GM21515 (cell line): ENCODE measurements at regions not wholly inside any gene's neighbourhood (a gene's known extent, or its start where the extent isn't known, plus 50 kb on each side); places are given as distances from the start of the nearest gene placed in this dataset.
"Not testable (repeated sequence)": the region's sequence is repeated elsewhere in the genome, so short reads cannot be mapped to it uniquely, and the experiment has no call there.

Source experiments
- ATAC-seq: cut with Tn5 transposase; IDR thresholded peaks from one replicate; pipeline ENCODE4 v1.9.1; 2021; ENCODE audit not compliant: unreplicated experiment

DNA sequence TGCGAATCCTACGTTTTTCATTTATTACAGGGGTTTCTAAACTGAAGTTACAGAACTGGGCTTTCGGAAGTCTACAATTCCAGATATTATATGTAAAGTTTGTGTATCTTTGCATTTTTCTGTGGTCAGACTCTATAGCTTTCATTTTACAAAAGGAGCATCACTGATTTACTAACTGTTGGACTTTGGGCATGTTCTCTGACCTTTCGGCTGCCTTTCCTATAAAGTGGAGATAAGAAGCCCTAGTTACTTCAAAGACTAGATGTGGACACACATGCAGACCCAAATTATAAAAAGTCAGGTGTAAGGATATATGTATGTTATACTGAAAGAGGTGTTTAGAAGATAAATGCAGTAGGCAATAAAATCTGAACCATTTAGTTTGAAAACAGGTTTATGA lies 126.6 kb upstream of the PRKCQ start:
- no peak for ATAC-seq

DNA sequence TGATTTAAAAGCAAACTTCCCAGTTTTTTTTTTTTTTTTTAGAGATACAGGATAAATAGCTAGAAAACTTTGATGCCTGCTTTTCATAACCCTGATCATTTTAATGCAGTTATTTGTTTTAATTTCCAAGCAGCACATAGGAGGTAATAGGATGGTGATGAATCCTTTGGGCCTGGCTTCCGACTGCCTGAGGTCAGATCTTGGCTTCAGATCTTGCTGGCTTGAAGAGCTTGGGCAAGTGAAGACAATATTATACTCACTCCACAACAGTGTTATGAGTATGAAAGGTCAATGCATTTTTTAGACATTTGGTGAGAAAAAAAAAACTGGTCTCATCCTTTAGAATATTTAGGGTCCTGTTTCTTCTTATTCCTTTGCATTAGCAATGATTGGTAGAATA lies 124.8 kb upstream of the PRKCQ start:
- no peak for ATAC-seq

- not testable (repeated sequence) for ATAC-seq
Measured at GRCh38 chr10:6702833-6703232, 122.8 kb upstream of the PRKCQ start.

- ATAC-seq = no peak
Measured at GRCh38 chr10:6702030-6702429, 122.0 kb upstream of the PRKCQ start.

DNA sequence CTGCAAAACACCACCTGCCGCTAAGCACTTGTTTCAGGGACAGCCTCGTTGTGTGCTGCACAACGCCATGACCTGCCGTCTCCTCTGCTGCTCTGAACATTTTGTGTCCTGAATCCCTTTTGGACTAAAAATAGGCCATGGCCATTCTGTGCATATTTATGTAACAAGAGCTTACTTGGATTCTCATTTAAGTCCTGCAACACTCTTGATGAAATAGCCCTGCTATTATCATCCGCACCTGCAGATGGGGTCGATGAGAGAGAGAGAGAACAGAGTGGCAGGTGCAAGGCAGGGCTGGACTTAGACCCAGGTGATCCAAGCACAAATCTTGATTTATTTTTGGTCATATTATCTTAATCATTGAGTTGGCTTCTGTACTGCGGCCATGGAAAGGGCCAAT lies 121.2 kb upstream of the PRKCQ start:
- ATAC-seq = no peak

GRCh38 chr10:6700066-6700465 lies 120.0 kb upstream of the PRKCQ start:
- ATAC-seq = no peak

DNA sequence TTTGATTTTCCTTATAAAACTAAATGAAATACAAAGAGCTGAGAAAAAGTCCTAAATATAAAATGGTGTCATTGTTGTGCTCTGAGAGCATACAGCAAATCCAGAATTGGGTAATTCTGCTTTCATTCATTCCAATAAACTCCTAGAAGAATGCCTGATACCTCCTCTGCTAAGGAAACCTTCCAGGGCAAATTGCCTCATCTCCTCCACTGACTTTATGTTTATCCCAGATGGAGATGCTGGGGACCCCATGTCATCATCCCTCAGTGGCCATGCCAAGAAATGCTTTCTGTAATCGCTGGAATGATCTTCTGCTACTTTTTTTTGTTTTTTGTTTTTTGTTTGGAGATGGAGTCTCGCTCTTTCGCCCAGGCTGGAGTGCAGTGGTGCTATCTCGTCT lies 119.3 kb upstream of the PRKCQ start:
- no peak for ATAC-seq

DNA sequence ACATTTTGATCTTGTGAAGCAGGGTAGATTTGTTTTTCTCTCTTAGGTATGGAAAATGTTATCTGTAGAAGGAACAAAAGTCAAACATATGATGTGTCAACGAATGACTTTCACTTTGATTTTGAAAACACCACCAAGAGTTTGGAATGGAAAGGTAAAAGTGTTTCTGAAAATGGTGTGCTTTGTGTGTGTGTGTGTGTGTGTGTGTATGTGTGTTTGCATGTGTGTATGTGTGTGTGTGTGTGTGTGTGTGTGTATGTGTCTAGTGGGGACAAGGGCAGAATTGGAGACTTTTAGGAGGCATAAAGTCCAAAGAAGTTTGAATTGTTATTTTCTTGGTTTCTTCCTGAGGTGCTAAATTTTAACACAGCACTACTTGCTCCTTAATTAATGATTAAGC lies 115.4 kb upstream of the PRKCQ start:
- no peak for ATAC-seq

- no peak for ATAC-seq
Measured at GRCh38 chr10:6694447-6695140, 114.5 kb upstream of the PRKCQ start.

- no peak for ATAC-seq
Measured at GRCh38 chr10:6692856-6693255, 112.8 kb upstream of the PRKCQ start.

DNA sequence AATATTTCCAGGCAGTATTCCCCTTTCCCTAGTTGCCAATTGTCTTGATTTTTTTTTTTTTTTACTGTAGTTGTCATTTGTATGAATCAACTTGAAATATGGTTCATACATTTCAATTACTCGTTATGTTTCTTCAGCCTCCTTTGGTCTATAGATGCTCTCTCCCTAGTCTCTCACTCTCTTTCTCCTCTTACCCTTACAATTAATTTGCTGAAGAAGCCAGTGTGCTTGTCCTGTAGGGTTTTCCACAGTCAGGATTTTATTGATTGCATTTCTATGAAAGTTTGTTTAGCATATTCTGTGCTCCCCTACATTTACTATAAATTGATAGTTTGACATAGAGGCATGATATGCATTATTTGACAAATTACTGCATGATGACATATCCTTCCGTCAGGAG lies 112.0 kb upstream of the PRKCQ start:
- ATAC-seq = no peak

GRCh38 chr10:6689036-6689435 lies 109.0 kb upstream of the PRKCQ start:
- no peak for ATAC-seq

DNA sequence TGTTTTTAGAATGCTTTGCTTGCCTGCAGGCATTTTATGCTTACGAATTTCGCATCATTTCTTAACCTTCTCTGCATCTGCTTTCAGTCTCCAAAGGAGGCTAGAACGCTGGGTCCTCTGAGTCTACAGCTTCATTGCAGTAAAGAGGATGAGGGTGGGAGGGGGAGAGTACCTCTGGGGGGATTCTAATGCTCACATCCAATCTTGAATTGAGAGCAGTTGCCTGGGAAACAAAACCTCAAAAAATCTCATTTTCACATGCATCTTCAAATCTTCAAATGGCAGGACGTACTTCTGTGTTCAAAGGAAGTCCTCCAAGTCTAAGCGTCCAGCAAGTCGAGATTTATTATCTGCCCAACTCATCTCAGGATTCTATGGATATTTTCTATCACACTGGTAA lies 100.7 kb upstream of the PRKCQ start:
- ATAC-seq = no peak

DNA sequence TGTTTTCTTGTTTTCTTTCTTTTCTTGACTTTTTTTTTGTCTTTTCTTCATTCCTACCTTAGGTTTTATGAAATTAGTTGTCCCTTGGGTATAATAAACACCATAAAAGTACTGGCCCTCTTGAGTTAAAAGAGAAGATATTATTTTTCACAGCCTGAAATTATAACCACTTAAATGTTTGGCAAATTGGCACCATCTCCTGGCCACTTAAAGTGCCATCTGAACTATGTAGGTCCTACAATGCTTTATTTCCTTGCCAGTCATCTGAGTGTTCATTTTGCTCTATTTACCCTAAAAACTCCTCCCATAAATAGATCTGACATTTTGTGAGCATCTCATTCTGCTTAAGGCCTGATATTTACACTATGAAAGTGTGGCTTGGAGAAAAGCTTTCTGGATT lies 98.9 kb upstream of the PRKCQ start:
- no peak for ATAC-seq

DNA sequence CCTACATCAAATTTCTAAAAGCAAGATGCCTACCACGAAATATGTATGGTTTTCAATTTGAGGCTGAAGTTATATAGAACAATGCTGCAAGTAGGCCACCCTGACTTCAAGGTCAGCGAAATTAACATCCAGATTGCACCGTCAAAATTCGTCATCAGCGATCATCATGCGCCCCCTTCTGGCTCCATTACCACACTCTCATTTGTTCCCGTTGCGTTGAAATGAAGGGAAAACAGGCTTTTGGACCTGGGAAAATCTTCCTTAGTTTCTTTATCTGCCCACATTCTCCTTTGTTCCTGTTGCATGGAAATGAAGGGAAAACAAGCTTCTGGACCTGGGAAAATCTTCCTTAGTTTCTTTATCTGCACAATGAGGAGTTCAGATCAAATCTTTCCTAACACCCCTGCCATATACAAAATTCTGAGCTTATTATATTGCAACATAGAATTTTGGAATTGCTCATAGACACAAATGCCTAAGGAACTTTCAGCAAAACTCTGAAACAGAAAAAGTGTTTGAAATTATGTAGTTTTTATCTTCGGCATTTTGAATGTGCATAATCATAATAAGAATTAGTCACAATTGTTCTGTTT lies 98.2 kb upstream of the PRKCQ start:
- ATAC-seq = no peak

DNA sequence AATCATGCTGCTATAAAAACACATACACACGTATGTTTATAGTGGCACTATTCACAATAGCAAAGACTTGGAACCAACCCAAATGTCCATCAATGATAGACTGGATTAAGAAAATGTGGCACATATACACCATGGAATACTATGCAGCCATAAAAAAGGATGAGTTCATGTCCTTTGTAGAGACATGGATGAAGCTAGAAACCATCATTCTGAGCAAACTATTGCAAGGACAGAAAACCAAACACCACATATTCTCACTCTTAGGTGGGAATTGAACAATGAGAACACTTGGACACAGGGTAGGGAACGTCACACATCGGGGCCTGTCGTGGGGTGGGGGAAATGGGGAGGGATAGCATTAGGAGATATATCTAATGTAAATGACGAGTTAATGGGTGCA lies 97.1 kb upstream of the PRKCQ start:
- ATAC-seq = not testable (repeated sequence)

DNA sequence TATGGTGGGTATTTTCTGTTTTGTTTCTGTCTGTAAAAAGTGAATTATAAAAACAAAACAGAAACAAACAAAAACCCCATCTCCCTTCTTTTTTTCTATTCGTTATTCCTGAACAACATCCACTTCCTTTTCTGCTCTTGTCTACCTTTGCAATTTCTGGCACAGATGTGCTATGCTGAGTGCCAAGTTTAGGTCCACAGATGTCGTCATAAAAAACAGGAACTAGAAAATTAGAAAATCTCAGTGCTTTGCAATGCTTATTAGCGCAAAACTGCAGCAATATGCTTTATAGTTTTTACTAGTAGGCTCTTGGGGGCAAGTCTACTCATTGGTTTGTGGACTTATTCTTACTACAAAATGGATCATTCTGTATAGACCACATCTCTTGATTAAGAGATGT lies 94.2 kb upstream of the PRKCQ start:
- ATAC-seq = no peak

GRCh38 chr10:6671976-6672375 lies 91.9 kb upstream of the PRKCQ start:
- ATAC-seq = no peak

GRCh38 chr10:6669269-6669859 lies 89.3 kb upstream of the PRKCQ start:
- ATAC-seq = no peak

- no peak for ATAC-seq
Measured at GRCh38 chr10:6667679-6668270, 87.7 kb upstream of the PRKCQ start.

- ATAC-seq = no peak
Measured at GRCh38 chr10:6667150-6667549, 87.1 kb upstream of the PRKCQ start.

DNA sequence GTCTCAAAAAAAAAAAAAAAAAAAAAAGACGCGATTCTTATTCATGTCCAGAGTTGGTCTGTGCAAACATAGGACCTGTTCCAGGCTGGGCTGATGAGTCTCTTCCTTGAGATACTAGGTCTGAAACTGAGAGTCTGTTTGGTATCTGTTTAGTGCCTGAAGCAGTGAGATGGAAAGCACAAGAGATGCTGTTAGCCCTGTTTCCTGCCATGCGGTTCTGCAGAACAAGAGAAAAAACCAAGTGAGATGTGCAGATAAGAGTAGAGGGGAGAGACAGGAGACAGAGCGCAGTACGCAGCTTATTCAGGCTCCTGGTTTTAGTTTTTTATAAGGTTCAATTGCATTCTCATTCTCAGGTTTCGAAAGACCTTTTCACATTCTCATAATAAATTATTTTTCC lies 85.8 kb upstream of the PRKCQ start:
- no peak for ATAC-seq
